SK-N-MC (cell line): ENCODE measurements at regions not wholly inside any gene's neighbourhood (a gene's known extent, or its start where the extent isn't known, plus 50 kb on each side); places are given as distances from the start of the nearest gene placed in this dataset.
"Not testable (repeated sequence)": the region's sequence is repeated elsewhere in the genome, so short reads cannot be mapped to it uniquely, and the experiment has no call there.

Experiments
- DNase-seq: peaks from one replicate; pipeline ENCODE4 v3.0.0-alpha.2; 2011; ENCODE audit warnings: low read depth, low spot score
- H3K27ac ChIP-seq: fragments of 200-600 bp; sonication (generic); 2 replicates; pipeline ENCODE4 v1.5.1; 2016; ENCODE audit warnings: mixed run types
- H3K36me3 ChIP-seq: fragments of 200-600 bp; sonication (generic); 2 replicates; pipeline ENCODE4 v1.6.1; 2017; ENCODE audit warnings: antibody characterized with exemption, low read length, mixed read lengths; ENCODE audit not compliant: insufficient read depth
- H3K4me3 ChIP-seq: fragments of 200-600 bp; sonication (generic); 2 replicates; pipeline ENCODE4 v1.5.1; 2016
- H3K9ac ChIP-seq: fragments of 200-600 bp; sonication (generic); 2 replicates; pipeline ENCODE4 v1.8.0; 2017; ENCODE audit warnings: mixed run types, mixed read lengths; ENCODE audit not compliant: insufficient read length
- H3K9me3 ChIP-seq: fragments of 200-600 bp; sonication (generic); 2 replicates; pipeline ENCODE4 v1.6.1; 2017; ENCODE audit warnings: low read depth, mild to moderate bottlenecking, antibody characterized with exemption, low read length, moderate library complexity, mixed read lengths
- EZH2 ChIP-seq: fragments of 200-600 bp; sonication (generic); IDR thresholded peaks from one replicate; pipeline ENCODE4 v1.6.1; 2017; ENCODE audit warnings: antibody characterized with exemption
- FOXP2 ChIP-seq: optimal IDR thresholded peaks from 2 replicates; pipeline ENCODE3; 2011; ENCODE audit warnings: mild to moderate bottlenecking, moderate library complexity; ENCODE audit not compliant: insufficient read depth; ENCODE audit errors: extremely low read length, control extremely low read depth
- POLR2AphosphoS5 ChIP-seq: IDR thresholded peaks from 2 replicates; pipeline ENCODE4 v1.6.1; 2012; ENCODE audit warnings: mild to moderate bottlenecking, low read depth, low read length, borderline replicate concordance

GRCh38 chr5:163079618-163080017 lies 357.8 kb upstream of the CCNG1 start:
- Histone ChIP-seq H3K9ac (no peak overlapping the region), H3K4me3 (no peak overlapping the region), H3K27ac (no peak overlapping the region), H3K9me3 (no peaks in the 10 kb centered on the region), H3K36me3 (no peaks in the 10 kb centered on the region)
- no peak for DNase-seq
- TF ChIP-seq FOXP2 (no peak), EZH2 (no peak), POLR2AphosphoS5 (no peak)

- DNase-seq: no peak
- no peak; the same call in 1 of the 2 replicates for TF ChIP-seq POLR2AphosphoS5
- no peak for TF ChIP-seq EZH2
- no peak for TF ChIP-seq FOXP2
- H3K27ac ChIP-seq: no peak overlapping the region
- no peaks in the 10 kb centered on the region for H3K36me3 ChIP-seq
- H3K9ac ChIP-seq: no peak overlapping the region
- H3K4me3 ChIP-seq: peak overlapping the region; percentile 1; the same call in 1 of the 2 replicates
- H3K9me3 ChIP-seq: no peaks in the 10 kb centered on the region
Measured at GRCh38 chr5:163089230-163089629, 348.2 kb upstream of the CCNG1 start.

- no peak for TF ChIP-seq FOXP2
- DNase-seq: no peak
Measured at GRCh38 chr5:163089926-163090325, 347.5 kb upstream of the CCNG1 start.

GRCh38 chr5:163094492-163095180 lies 342.8 kb upstream of the CCNG1 start:
- Histone ChIP-seq H3K4me3 (peak overlapping the region; percentile 62), H3K9ac (peak overlapping the region; percentile 46)
- no peak for DNase-seq

More at GRCh38 chr5:163089926-163090325, 347.5 kb upstream of the CCNG1 start:
- Histone ChIP-seq H3K9me3 (no peaks in the 10 kb centered on the region), H3K9ac (no peak overlapping the region), H3K4me3 (no peak overlapping the region), H3K36me3 (no peaks in the 10 kb centered on the region), H3K27ac (no peak overlapping the region)

GRCh38 chr5:163104464-163104863 lies 332.9 kb upstream of the CCNG1 start:
- no peak for DNase-seq
- Histone ChIP-seq H3K9ac (no peak overlapping the region), H3K27ac (no peak overlapping the region), H3K4me3 (no peak overlapping the region), H3K36me3 (no peaks in the 10 kb centered on the region), H3K9me3 (no peaks in the 10 kb centered on the region)
- TF ChIP-seq EZH2 (no peak), FOXP2 (no peak), POLR2AphosphoS5 (no peak)

More at GRCh38 chr5:163094492-163095180, 342.8 kb upstream of the CCNG1 start:
- Histone ChIP-seq H3K9me3 (no peaks in the 10 kb centered on the region), H3K27ac (peak overlapping the region; percentile 93), H3K36me3 (no peaks in the 10 kb centered on the region)
- TF ChIP-seq FOXP2: no peak
- no peak; the same call in 1 of the 2 replicates for TF ChIP-seq POLR2AphosphoS5
- TF ChIP-seq EZH2: no peak

GRCh38 chr5:163105456-163105855 lies 331.9 kb upstream of the CCNG1 start:
- H3K4me3 ChIP-seq: no peak overlapping the region
- no peaks in the 10 kb centered on the region for H3K36me3 ChIP-seq
- DNase-seq: no peak
- TF ChIP-seq POLR2AphosphoS5: no peak
- TF ChIP-seq EZH2: no peak
- TF ChIP-seq FOXP2: no peak
- no peaks in the 10 kb centered on the region for H3K9me3 ChIP-seq
- no peak overlapping the region for H3K9ac ChIP-seq
- no peak overlapping the region for H3K27ac ChIP-seq

GRCh38 chr5:163106098-163106497 lies 331.3 kb upstream of the CCNG1 start:
- Histone ChIP-seq H3K36me3 (no peaks in the 10 kb centered on the region), H3K27ac (no peak overlapping the region), H3K4me3 (no peak overlapping the region), H3K9ac (no peak overlapping the region), H3K9me3 (no peaks in the 10 kb centered on the region)
- no peak for TF ChIP-seq EZH2
- TF ChIP-seq POLR2AphosphoS5: no peak
- TF ChIP-seq FOXP2: no peak
- no peak for DNase-seq

- DNase-seq: no peak
- Histone ChIP-seq H3K27ac (no peak overlapping the region), H3K9me3 (no peaks in the 10 kb centered on the region)
Measured at GRCh38 chr5:163108351-163108750, 329.0 kb upstream of the CCNG1 start.

GRCh38 chr5:163115011-163115410 lies 322.4 kb upstream of the CCNG1 start:
- Histone ChIP-seq H3K36me3 (no peaks in the 10 kb centered on the region), H3K4me3 (no peak overlapping the region), H3K9ac (no peak overlapping the region), H3K27ac (no peak overlapping the region), H3K9me3 (no peaks in the 10 kb centered on the region)
- no peak for DNase-seq
- TF ChIP-seq FOXP2 (no peak), EZH2 (no peak), POLR2AphosphoS5 (no peak)

More at GRCh38 chr5:163108351-163108750, 329.0 kb upstream of the CCNG1 start:
- TF ChIP-seq EZH2 (no peak), FOXP2 (no peak), POLR2AphosphoS5 (no peak)
- H3K4me3 ChIP-seq: no peak overlapping the region
- no peak overlapping the region for H3K9ac ChIP-seq
- no peaks in the 10 kb centered on the region for H3K36me3 ChIP-seq

- not testable (repeated sequence) for H3K27ac ChIP-seq, H3K9ac ChIP-seq, H3K36me3 ChIP-seq, DNase-seq, H3K9me3 ChIP-seq, H3K4me3 ChIP-seq
Measured at GRCh38 chr5:163116618-163117017, 320.8 kb upstream of the CCNG1 start.
